ENCODE measurements at regions not wholly inside any gene's neighbourhood (a gene's known extent, or its start where the extent isn't known, plus 50 kb on each side); places are given as distances from the start of the nearest gene placed in this dataset.

- FAIRE-seq: no peak
- Histone ChIP-seq H3K36me3 (ENCODE audit: control insufficient read depth in 2 of 2, extremely low read depth in 1 of 2, insufficient read depth in 2 of 2, low read length in 2 of 2) (no peaks in the 10 kb centered on the region), H3K27ac (ENCODE audit: control insufficient read depth, insufficient read depth, low read length) (no peak overlapping the region), H3K79me2 (ENCODE audit: control insufficient read depth, insufficient read depth, low read length) (no peaks in the 10 kb centered on the region), H4K20me1 (ENCODE audit: control insufficient read depth, extremely low read depth, insufficient read depth, low read length) (no peaks in the 10 kb centered on the region), H3K4me3 (ENCODE audit: control insufficient read depth in 2 of 3, extremely low read depth in 1 of 3, insufficient read depth in 2 of 3, low read depth in 1 of 3, low read length in 3 of 3) (no peak overlapping the region), H3K4me1 (ENCODE audit: control insufficient read depth, extremely low read depth, insufficient read depth, low read length) (no peaks in the 10 kb centered on the region), H3K27me3 (ENCODE audit: control insufficient read depth, extremely low read depth, insufficient read depth, low read length) (no peaks in the 10 kb centered on the region), H3K9me3 (ENCODE audit: control insufficient read depth, low read depth, low read length) (no peaks in the 10 kb centered on the region), H3K9me1 (ENCODE audit: control insufficient read depth, extremely low read depth, insufficient read depth, low read length) (no peaks in the 10 kb centered on the region), H3K4me2 (ENCODE audit: control insufficient read depth, extremely low read depth, insufficient read depth, low read depth, low read length) (no peak overlapping the region), H2AFZ (ENCODE audit: control insufficient read depth, low read length) (no peak overlapping the region), H3K9ac (ENCODE audit: control insufficient read depth, extremely low read depth, insufficient read depth, low read length) (no peak overlapping the region)
- dilution Hi-C loops (cut with MboI; ENCODE audit: extremely low pct_ligation_motif_present, low sequenced_read_pairs): no loop called here
- TF ChIP-seq CTCF (optimal IDR thresholded peaks at IDR 0.05 in 1 of 3, IDR thresholded peaks at IDR 0.05 in 1 of 3, conservative IDR thresholded peaks at IDR 0.05 in 1 of 3; ENCODE audit: extremely low read depth in 1 of 3, insufficient read depth in 2 of 3, low read length in 3 of 3) (no peak), EZH2 (IDR thresholded peaks at IDR 0.05; ENCODE audit: low read length) (no peak)
- DNase-seq (ENCODE audit: low read depth, low spot score): no peak
Observed at GRCh38 chr5:18828351-18828750, 1159.6 kb downstream of the CDH18 start.

- Histone ChIP-seq H3K9me3 (ENCODE audit: control insufficient read depth, low read depth, low read length) (no peaks in the 10 kb centered on the region), H3K4me3 (ENCODE audit: control insufficient read depth in 2 of 3, extremely low read depth in 1 of 3, insufficient read depth in 2 of 3, low read depth in 1 of 3, low read length in 3 of 3) (no peak overlapping the region), H3K27me3 (ENCODE audit: control insufficient read depth, extremely low read depth, insufficient read depth, low read length) (no peaks in the 10 kb centered on the region), H3K36me3 (ENCODE audit: control insufficient read depth in 2 of 2, extremely low read depth in 1 of 2, insufficient read depth in 2 of 2, low read length in 2 of 2) (no peaks in the 10 kb centered on the region), H2AFZ (ENCODE audit: control insufficient read depth, low read length) (no peak overlapping the region), H3K4me2 (ENCODE audit: control insufficient read depth, extremely low read depth, insufficient read depth, low read depth, low read length) (no peak overlapping the region), H3K27ac (ENCODE audit: control insufficient read depth, insufficient read depth, low read length) (no peak overlapping the region), H3K4me1 (ENCODE audit: control insufficient read depth, extremely low read depth, insufficient read depth, low read length) (no peaks in the 10 kb centered on the region), H3K9ac (ENCODE audit: control insufficient read depth, extremely low read depth, insufficient read depth, low read length) (no peak overlapping the region), H4K20me1 (ENCODE audit: control insufficient read depth, extremely low read depth, insufficient read depth, low read length) (no peaks in the 10 kb centered on the region), H3K9me1 (ENCODE audit: control insufficient read depth, extremely low read depth, insufficient read depth, low read length) (no peaks in the 10 kb centered on the region), H3K79me2 (ENCODE audit: control insufficient read depth, insufficient read depth, low read length) (no peaks in the 10 kb centered on the region)
- TF ChIP-seq EZH2 (IDR thresholded peaks at IDR 0.05; ENCODE audit: low read length) (no peak), CTCF (optimal IDR thresholded peaks at IDR 0.05 in 1 of 3, IDR thresholded peaks at IDR 0.05 in 1 of 3, conservative IDR thresholded peaks at IDR 0.05 in 1 of 3; ENCODE audit: extremely low read depth in 1 of 3, insufficient read depth in 2 of 3, low read length in 3 of 3) (no peak)
- dilution Hi-C loops (cut with MboI; ENCODE audit: extremely low pct_ligation_motif_present, low sequenced_read_pairs): no loop called here
- FAIRE-seq: no peak
- DNase-seq (ENCODE audit: low read depth, low spot score): no peak
Observed at GRCh38 chr5:18829539-18829938, 1158.5 kb downstream of the CDH18 start.
